IMR-90 (cell line): ENCODE measurements at regions not wholly inside any gene's neighbourhood (a gene's known extent, or its start where the extent isn't known, plus 50 kb on each side); places are given as distances from the start of the nearest gene placed in this dataset.

ENCODE experiments used
- ATAC-seq: fragments of 200-7000 bp; cut with Tn5 transposase; 2 replicates; pipeline ENCODE4 v1.9.1; 2020; ENCODE audit warnings: low read depth, mild to moderate bottlenecking, moderate library complexity
- BruUV-seq: library from RNA; stranded (reverse); fragments of 400-500 nt; replicated peaks from 2 replicates; lab custom pipeline; 2021; lab: Mats Ljungman, UMichigan
- CTCF ChIA-PET: fragments of 300-600 bp; formaldehyde crosslinking; extraction: SDS; loops from one replicate; lab custom pipeline; 2021; ENCODE audit warnings: antibody characterized with exemption; lab: Yijun Ruan, JAX
- POLR2A ChIA-PET: fragments of 300-600 bp; sonication (Branson Sonifier 250); formaldehyde crosslinking; loops from one replicate; lab custom pipeline; 2022; ENCODE audit warnings: antibody characterized with exemption; ENCODE audit not compliant: unreplicated experiment; lab: Charles Lee
- DNase-seq: peaks from one replicate; pipeline ENCODE4 v3.0.0; 2013
- H2AFZ ChIP-seq: replicated peaks from 2 replicates; pipeline ENCODE3; 2013; ENCODE audit warnings: low read length, mild to moderate bottlenecking; ENCODE audit not compliant: poor library complexity
- H2AK5ac ChIP-seq: 2 replicates; pipeline ENCODE4 v1.6.1; 2013; ENCODE audit warnings: low read depth, low read length, inconsistent platforms
- H2AK9ac ChIP-seq: replicated peaks from 2 replicates; pipeline ENCODE3; 2013; ENCODE audit warnings: mild to moderate bottlenecking, low read depth, low read length, moderate library complexity; ENCODE audit not compliant: poor library complexity
- H2BK120ac ChIP-seq: 2 replicates; pipeline ENCODE4 v1.6.1; 2013; ENCODE audit warnings: low read depth, low read length, inconsistent platforms
- H2BK15ac ChIP-seq: 3 replicates; pipeline ENCODE4 v1.6.1; 2013; ENCODE audit warnings: low read depth, low read length, inconsistent platforms
- H2BK20ac ChIP-seq: 2 replicates; pipeline ENCODE4 v1.6.1; 2013; ENCODE audit warnings: low read depth, mild to moderate bottlenecking, inconsistent platforms, low read length, moderate library complexity
- H2BK5ac ChIP-seq: 2 replicates; pipeline ENCODE4 v1.6.1; 2013; ENCODE audit warnings: mild to moderate bottlenecking, low read depth, low read length, inconsistent platforms; ENCODE audit not compliant: poor library complexity, severe bottlenecking
- H3K14ac ChIP-seq: replicated peaks from 2 replicates; pipeline ENCODE4 v1.6.1; 2013; ENCODE audit warnings: low read depth, low read length, inconsistent platforms
- H3K18ac ChIP-seq: 2 replicates; pipeline ENCODE4 v1.6.1; 2013; ENCODE audit warnings: low read depth, low read length, control low read depth
- H3K23ac ChIP-seq: 2 replicates; pipeline ENCODE4 v1.6.1; 2013; ENCODE audit warnings: low read depth, low read length, inconsistent platforms
- H3K27ac ChIP-seq: 2 replicates; pipeline ENCODE4 v1.5.1; 2013; ENCODE audit warnings: mild to moderate bottlenecking, control low read depth, low read length; ENCODE audit not compliant: insufficient read depth
- H3K27me3 ChIP-seq: 2 replicates; pipeline ENCODE4 v1.6.1; 2013; ENCODE audit warnings: low read length; ENCODE audit not compliant: control insufficient read depth, insufficient read depth
- H3K36me3 ChIP-seq: 2 replicates; pipeline ENCODE4 v1.6.1; 2013; ENCODE audit warnings: low read length, mixed read lengths; ENCODE audit not compliant: control insufficient read depth, insufficient read depth
- H3K4ac ChIP-seq: 2 replicates; pipeline ENCODE4 v1.6.1; 2013; ENCODE audit warnings: low read depth, low read length, inconsistent platforms
- H3K4me1 ChIP-seq: 2 replicates; pipeline ENCODE4 v1.6.1; 2013; ENCODE audit warnings: low read length, mixed read lengths; ENCODE audit not compliant: control insufficient read depth, insufficient read depth
- H3K4me2 ChIP-seq: 2 replicates; pipeline ENCODE4 v1.6.1; 2013; ENCODE audit warnings: low read depth, mild to moderate bottlenecking, control low read depth, low read length, moderate library complexity
- H3K4me3 ChIP-seq: 2 replicates; pipeline ENCODE4 v1.5.1; 2013; ENCODE audit warnings: low read depth, mild to moderate bottlenecking, control low read depth, low read length, moderate library complexity; ENCODE audit not compliant: insufficient read depth
- H3K56ac ChIP-seq: 2 replicates; pipeline ENCODE4 v1.6.1; 2013; ENCODE audit warnings: low read length, inconsistent platforms; ENCODE audit not compliant: insufficient read depth; ENCODE audit errors: extremely low read depth
- H3K79me1 ChIP-seq, 2 experiments: 2 replicates each; pipeline ENCODE4 v1.6.1; 2013; ENCODE audit warnings: low read length in 2 of 2, inconsistent platforms in 1 of 2, low read depth in 1 of 2
- H3K9ac ChIP-seq: 2 replicates; pipeline ENCODE4 v1.6.1; 2013; ENCODE audit warnings: low read depth, low read length, control low read depth
- H3K9me1 ChIP-seq: 2 replicates; pipeline ENCODE4 v1.6.1; 2013; ENCODE audit warnings: low read length, inconsistent platforms; ENCODE audit not compliant: insufficient read depth
- H3K9me3 ChIP-seq: 2 replicates; pipeline ENCODE4 v1.6.1; 2013; ENCODE audit warnings: low read length; ENCODE audit not compliant: control insufficient read depth, insufficient read depth
- H4K20me1 ChIP-seq: 2 replicates; pipeline ENCODE4 v1.6.1; 2013; ENCODE audit warnings: low read length, inconsistent platforms; ENCODE audit not compliant: insufficient read depth
- H4K5ac ChIP-seq: 2 replicates; pipeline ENCODE4 v1.6.1; 2013; ENCODE audit warnings: mild to moderate bottlenecking, low read depth, low read length, control low read depth
- H4K8ac ChIP-seq, 2 experiments: 2 replicates each; pipeline ENCODE4 v1.6.1; 2013; ENCODE audit warnings: low read depth in 2 of 2, low read length in 2 of 2, control low read depth in 1 of 2, inconsistent platforms in 1 of 2
- H4K91ac ChIP-seq: 2 replicates; pipeline ENCODE4 v1.6.1; 2013; ENCODE audit warnings: low read depth, low read length, inconsistent platforms; ENCODE audit not compliant: insufficient read depth
- CTCF ChIP-seq: conservative IDR thresholded peaks from 2 replicates; pipeline ENCODE4 v1.5.1; 2012; ENCODE audit warnings: mild to moderate bottlenecking, low read depth, low read length, improper control_type of control experiment
- ELK1 ChIP-seq: fragments of 150-350 bp; IDR thresholded peaks from 2 replicates; pipeline ENCODE4 v1.6.1; 2016; ENCODE audit warnings: low read depth, mild to moderate bottlenecking, low read length, moderate library complexity, borderline replicate concordance
- MAFK ChIP-seq: IDR thresholded peaks from 2 replicates; pipeline ENCODE4 v1.6.1; 2012; ENCODE audit warnings: low read depth, low read length, improper control_type of control experiment
- MAZ ChIP-seq: IDR thresholded peaks from 2 replicates; pipeline ENCODE4 v1.6.1; 2012; ENCODE audit warnings: low read depth, mild to moderate bottlenecking, low read length, improper control_type of control experiment, moderate library complexity, borderline replicate concordance
- RAD21 ChIP-seq: IDR thresholded peaks from 2 replicates; pipeline ENCODE4 v1.6.1; 2012; ENCODE audit warnings: low read length, improper control_type of control experiment
- WGBS, 2 experiments: methylation state at CpG; one replicate each; pipeline versions ENCODE4 v1.1.5 to v1.1.7; 2013; ENCODE audit warnings: missing lambda C conversion rate in 2 of 2; ENCODE audit not compliant: insufficient read length in 1 of 2; ENCODE audit errors: extremely low coverage in 2 of 2; 5-methylcytosine and 5-hydroxymethylcytosine counted together
- dilution Hi-C: fragments of 300-500 bp; cut with HindIII; formaldehyde crosslinking; loops from one replicate; pipeline ENCODE4 v1.14.3; 2018; ENCODE audit warnings: low sequenced_read_pairs; ENCODE audit not compliant: unreplicated experiment
- in situ Hi-C: fragments of 300-500 bp; cut with MboI; formaldehyde crosslinking; loops from 3 replicates; pipeline ENCODE4 v1.14.3; 2019; ENCODE audit warnings: low sequenced_read_pairs, inconsistent platforms, mixed read lengths
- intact Hi-C: fragments of 100-400 bp; cut with micrococcal nuclease; formaldehyde crosslinking; loops from 2 replicates; pipeline ENCODE4 v1.10.0; 2022

- no peak overlapping the region for H4K91ac ChIP-seq
- H3K4ac ChIP-seq, result no peak overlapping the region
- no peak overlapping the region for H3K14ac ChIP-seq
- H3K4me1 ChIP-seq, result no peaks in the 10 kb centered on the region
- H2BK15ac ChIP-seq, result no peak overlapping the region
- intact Hi-C loops, result no loop called here
- no peak overlapping the region for H4K5ac ChIP-seq
- no peak overlapping the region for H3K9ac ChIP-seq
- no peak overlapping the region for H4K8ac ChIP-seq
- no peak overlapping the region for H2AK5ac ChIP-seq
- no peaks in the 10 kb centered on the region for H4K20me1 ChIP-seq
- dilution Hi-C loops, result no loop called here
- POLR2A ChIA-PET, result no interaction called here
- no peak overlapping the region for H3K18ac ChIP-seq
- TF ChIP-seq MAZ, result no peak
- TF ChIP-seq RAD21, result no peak
- TF ChIP-seq MAFK, result no peak
- TF ChIP-seq CTCF, result no peak
- TF ChIP-seq ELK1, result no peak
- no peak overlapping the region for H2AFZ ChIP-seq
- ATAC-seq, result no peak
- H3K27ac ChIP-seq, result no peak overlapping the region
- no peak overlapping the region for H3K4me3 ChIP-seq
- H2BK120ac ChIP-seq, result no peak overlapping the region
- H2AK9ac ChIP-seq, result no peak overlapping the region
- H3K56ac ChIP-seq, result no peak overlapping the region
- H2BK20ac ChIP-seq, result no peak overlapping the region
- no TSS peak for BruUV-seq
- no peak for DNase-seq
- no CpG with 5 or more reads among the region's 5 CpGs for WGBS, 2 experiments
- no peak overlapping the region for H3K23ac ChIP-seq
- no peaks in the 10 kb centered on the region for H3K36me3 ChIP-seq
- no peak overlapping the region for H3K4me2 ChIP-seq
- H2BK5ac ChIP-seq, result no peak overlapping the region
- H3K9me1 ChIP-seq, result no peaks in the 10 kb centered on the region
- in situ Hi-C loops, result no loop called here
- no peaks in the 10 kb centered on the region for H3K79me1 ChIP-seq
- no peaks in the 10 kb centered on the region for H3K9me3 ChIP-seq
- no peaks in the 10 kb centered on the region for H3K27me3 ChIP-seq
- CTCF ChIA-PET, result interaction anchor here (0.6 kb wide), 1 partner anchor 66 kb away, joined by 3 read pairs; no protein-coding TSS in a partner anchor
Observed at GRCh38 chr4:149911354-149911753, 95.7 kb upstream of the IQCM start.
